Activated CD4-positive, alpha-beta T cell treated with anti-CD3 and anti-CD28 coated beads, Interleukin-2, amount 50 U/mL, for 1 hour (primary cell): ENCODE measurements at regions not wholly inside any gene's neighbourhood (a gene's known extent, or its start where the extent isn't known, plus 50 kb on each side); places are given as distances from the start of the nearest gene placed in this dataset.

Experiments used
- DNase-seq: peaks from one replicate; pipeline ENCODE4 v3.0.0-alpha.2; 2020

GRCh38 chr7:25316366-25316765 is 88.1 kb upstream of the NPVF start:
- no peak for DNase-seq

- no peak for DNase-seq
These were observed 89.8 kb upstream of the NPVF start for GRCh38 chr7:25318047-25318446.

- no peak for DNase-seq
These were observed 91.4 kb upstream of the NPVF start for GRCh38 chr7:25319707-25320106.

GRCh38 chr7:25320791-25321190 is 92.5 kb upstream of the NPVF start:
- DNase-seq, result no peak

- DNase-seq, result no peak
These were observed 93.1 kb upstream of the NPVF start for GRCh38 chr7:25321424-25321823.

GRCh38 chr7:25322473-25322872 is 94.2 kb upstream of the NPVF start:
- DNase-seq, result no peak

- no peak for DNase-seq
These were observed 97.0 kb upstream of the NPVF start for GRCh38 chr7:25325186-25325757.

GRCh38 chr7:25326501-25327156 is 98.3 kb upstream of the NPVF start:
- no peak for DNase-seq

- DNase-seq, result no peak
These were observed 101.5 kb upstream of the NPVF start for GRCh38 chr7:25329815-25330214.

GRCh38 chr7:25333296-25333928 is 105.1 kb upstream of the NPVF start:
- DNase-seq, result no peak

- DNase-seq, result no peak
These were observed 119.2 kb upstream of the NPVF start for GRCh38 chr7:25347360-25348066.

GRCh38 chr7:25348104-25348503 is 119.8 kb upstream of the NPVF start:
- DNase-seq, result no peak

GRCh38 chr7:25349283-25350017 is 121.2 kb upstream of the NPVF start:
- DNase-seq, result no peak

- DNase-seq, result no peak
These were observed 121.8 kb upstream of the NPVF start for GRCh38 chr7:25350041-25350440.

GRCh38 chr7:25351761-25352160 is 123.5 kb upstream of the NPVF start:
- DNase-seq, result no peak

GRCh38 chr7:25353196-25353595 is 124.9 kb upstream of the NPVF start:
- no peak for DNase-seq

GRCh38 chr7:25353732-25354131 is 125.4 kb upstream of the NPVF start:
- DNase-seq, result no peak

- no peak for DNase-seq
These were observed 128.4 kb upstream of the NPVF start for GRCh38 chr7:25356534-25357151.

- DNase-seq, result no peak
These were observed 130.6 kb upstream of the NPVF start for GRCh38 chr7:25358926-25359325.

GRCh38 chr7:25359471-25360059 is 131.3 kb upstream of the NPVF start:
- no peak for DNase-seq

GRCh38 chr7:25360451-25360850 is 132.2 kb upstream of the NPVF start:
- DNase-seq, result no peak

- DNase-seq, result no peak
These were observed 133.1 kb upstream of the NPVF start for GRCh38 chr7:25361387-25361786.
